Caki2 (cell line): ENCODE measurements at regions not wholly inside any gene's neighbourhood (a gene's known extent, or its start where the extent isn't known, plus 50 kb on each side); places are given as distances from the start of the nearest gene placed in this dataset.
"Not testable (repeated sequence)": the region's sequence is repeated elsewhere in the genome, so short reads cannot be mapped to it uniquely, and the experiment has no call there.

Experiments
- DNase-seq: peaks from one replicate; pipeline ENCODE4 v3.0.0-alpha.2; 2015; ENCODE audit warnings: low read depth
- in situ Hi-C: cut with HindIII; loops from 2 replicates; pipeline ENCODE4 v1.10.0; 2016; ENCODE audit warnings: low sequenced_read_pairs, low pct_unique_long_range_greater_than_20kb, mixed read lengths

- in situ Hi-C loops = no loop called here
- DNase-seq = no peak
These were observed 117.1 kb downstream of the HNRNPD start for GRCh38 chr4:82256718-82257117.

GRCh38 chr4:82255657-82256056 is 118.1 kb downstream of the HNRNPD start:
- in situ Hi-C loops = no loop called here
- DNase-seq = no peak

- no peak for DNase-seq
- in situ Hi-C loops = no loop called here
These were observed 124.7 kb downstream of the HNRNPD start for GRCh38 chr4:82248903-82249632.

GRCh38 chr4:82247629-82248028 is 126.2 kb downstream of the HNRNPD start:
- no peak for DNase-seq
- in situ Hi-C loops = no loop called here

- in situ Hi-C loops = no loop called here
- DNase-seq = no peak
These were observed 126.6 kb downstream of the HNRNPD start for GRCh38 chr4:82247171-82247570.

GRCh38 chr4:82241534-82241933 is 132.3 kb downstream of the HNRNPD start:
- in situ Hi-C loops = no loop called here
- DNase-seq = no peak

GRCh38 chr4:82240410-82240809 is 133.4 kb downstream of the HNRNPD start:
- in situ Hi-C loops = no loop called here

GRCh38 chr4:82237142-82237541 is 136.6 kb downstream of the HNRNPD start:
- DNase-seq, in situ Hi-C loops: not testable (repeated sequence)

More at GRCh38 chr4:82240410-82240809, 133.4 kb downstream of the HNRNPD start:
- no peak for DNase-seq

GRCh38 chr4:82235346-82235745 is 138.4 kb downstream of the HNRNPD start:
- in situ Hi-C loops = no loop called here
- DNase-seq = no peak

- no peak for DNase-seq
- in situ Hi-C loops = no loop called here
These were observed 140.9 kb downstream of the HNRNPD start for GRCh38 chr4:82232891-82233290.

- no peak for DNase-seq
- in situ Hi-C loops = no loop called here
These were observed 142.0 kb downstream of the HNRNPD start for GRCh38 chr4:82231806-82232205.

- DNase-seq = no peak
- in situ Hi-C loops = no loop called here
These were observed 143.5 kb downstream of the HNRNPD start for GRCh38 chr4:82230306-82230705.

- no peak for DNase-seq
- in situ Hi-C loops = no loop called here
These were observed 148.8 kb downstream of the HNRNPD start for GRCh38 chr4:82225030-82225429.

GRCh38 chr4:82223715-82224114 is 150.1 kb downstream of the HNRNPD start:
- in situ Hi-C loops = no loop called here
- no peak for DNase-seq

GRCh38 chr4:82219346-82219745 is 154.4 kb downstream of the HNRNPD start:
- in situ Hi-C loops = no loop called here
- DNase-seq = no peak

GRCh38 chr4:82217986-82218715 is 155.6 kb downstream of the HNRNPD start:
- in situ Hi-C loops = no loop called here
- no peak for DNase-seq

GRCh38 chr4:82216219-82216618 is 157.6 kb downstream of the HNRNPD start:
- no peak for DNase-seq
- in situ Hi-C loops = no loop called here

- no peak for DNase-seq
- in situ Hi-C loops = no loop called here
These were observed 158.0 kb downstream of the HNRNPD start for GRCh38 chr4:82215800-82216199.

GRCh38 chr4:82215039-82215438 is 158.8 kb downstream of the HNRNPD start:
- in situ Hi-C loops = no loop called here

More at GRCh38 chr4:82215039-82215438, 158.8 kb downstream of the HNRNPD start:
- DNase-seq = no peak
